ENCODE measurements at regions not wholly inside any gene's neighbourhood (a gene's known extent, or its start where the extent isn't known, plus 50 kb on each side); places are given as distances from the start of the nearest gene placed in this dataset.

DNA sequence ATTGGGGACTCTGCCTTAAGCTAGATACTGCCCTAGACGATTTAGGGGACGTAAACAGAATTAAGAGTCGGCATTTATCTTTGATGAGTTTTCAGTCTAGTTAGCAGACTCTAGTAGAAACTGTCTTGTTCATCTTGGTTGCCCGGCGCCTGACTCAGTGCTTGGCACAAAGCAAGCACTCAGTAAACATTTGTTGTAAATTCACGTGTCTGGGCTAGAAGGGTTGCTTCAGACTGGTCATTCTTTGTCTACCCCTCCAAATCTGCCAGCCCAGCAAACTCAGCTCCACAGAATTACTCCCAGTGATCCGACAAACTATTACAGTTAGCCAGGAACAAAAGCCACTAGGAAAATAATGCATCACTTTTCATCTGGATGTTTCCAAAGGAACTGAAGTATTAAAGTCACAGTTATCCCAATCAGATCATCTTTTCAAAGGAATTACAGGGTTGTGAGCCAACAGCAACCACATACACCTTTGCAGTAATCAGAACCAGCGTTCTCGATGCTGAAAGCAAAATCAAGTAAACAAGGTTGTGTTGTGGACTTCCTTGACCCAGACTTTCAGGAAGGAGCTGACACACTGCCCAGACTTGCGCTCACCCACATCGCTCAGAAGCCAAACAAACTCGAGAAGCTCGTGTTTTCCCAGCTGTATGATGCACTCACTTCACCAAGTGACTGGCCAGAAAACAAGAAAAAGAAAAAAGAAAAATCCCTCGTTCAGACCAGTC lies 66.5 kb upstream of the GADD45A start:
- no peak for DNase-seq

- DNase-seq: no peak
These were observed 65.9 kb upstream of the GADD45A start for GRCh38 chr1:67619080-67619479.

GRCh38 chr1:67623906-67624305 lies 61.1 kb upstream of the GADD45A start:
- no peak for DNase-seq

- DNase-seq: no peak
These were observed 60.3 kb upstream of the GADD45A start for GRCh38 chr1:67624680-67625079.

GRCh38 chr1:67626090-67626860 lies 58.7 kb upstream of the GADD45A start:
- no peak for DNase-seq

DNA sequence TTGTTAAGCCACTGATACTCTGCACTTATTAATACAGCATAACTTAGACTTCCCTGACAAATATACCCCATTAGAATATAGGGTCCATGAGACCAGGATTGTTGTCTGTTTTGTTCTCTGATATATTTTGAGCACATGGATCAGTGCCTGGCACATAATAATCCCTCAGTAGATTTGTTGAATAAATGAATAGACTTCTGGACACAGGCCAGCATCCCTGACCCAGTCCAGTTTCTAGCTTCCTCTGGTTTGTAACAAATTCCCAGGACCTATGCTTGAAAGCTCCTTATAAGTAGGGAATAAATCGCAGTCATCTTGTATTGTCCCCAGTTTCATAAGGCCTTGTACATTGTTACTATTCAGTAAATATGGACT lies 58.2 kb upstream of the GADD45A start:
- DNase-seq: no peak

GRCh38 chr1:67627336-67627735 lies 57.7 kb upstream of the GADD45A start:
- DNase-seq: no peak

GRCh38 chr1:67627906-67628305 lies 57.1 kb upstream of the GADD45A start:
- DNase-seq: no peak

GRCh38 chr1:67629370-67630075 lies 55.5 kb upstream of the GADD45A start:
- DNase-seq: no peak

DNA sequence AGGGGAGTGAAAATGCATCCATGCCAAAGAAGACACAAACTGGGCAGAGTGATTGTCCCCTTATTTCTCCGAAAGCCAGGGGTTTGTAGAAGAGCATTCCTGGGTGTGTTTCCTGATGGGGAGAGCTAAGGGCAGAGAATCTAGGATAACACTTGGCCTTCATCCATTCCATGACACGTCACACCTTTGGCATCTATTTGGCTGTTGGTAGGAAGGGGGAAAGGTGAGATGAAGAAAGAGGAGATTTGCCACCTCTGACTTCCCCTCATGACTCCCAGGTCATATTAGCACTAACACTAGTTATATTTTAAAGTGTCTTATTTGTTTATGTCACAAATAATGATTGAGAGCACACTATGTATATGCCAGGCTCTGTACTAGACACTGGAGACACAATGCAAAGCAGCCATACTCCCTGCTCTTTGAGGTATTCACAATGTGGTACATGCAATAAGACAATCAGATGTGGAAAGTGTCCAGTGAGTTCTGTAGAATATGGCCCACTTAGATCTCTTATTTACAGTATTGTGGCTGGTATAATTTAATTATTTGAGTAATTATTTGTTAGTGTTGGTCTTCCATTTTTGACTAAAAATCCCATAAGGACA lies 54.5 kb upstream of the GADD45A start:
- DNase-seq: no peak

GRCh38 chr1:67632356-67632755 lies 52.6 kb upstream of the GADD45A start:
- no peak for DNase-seq

DNA sequence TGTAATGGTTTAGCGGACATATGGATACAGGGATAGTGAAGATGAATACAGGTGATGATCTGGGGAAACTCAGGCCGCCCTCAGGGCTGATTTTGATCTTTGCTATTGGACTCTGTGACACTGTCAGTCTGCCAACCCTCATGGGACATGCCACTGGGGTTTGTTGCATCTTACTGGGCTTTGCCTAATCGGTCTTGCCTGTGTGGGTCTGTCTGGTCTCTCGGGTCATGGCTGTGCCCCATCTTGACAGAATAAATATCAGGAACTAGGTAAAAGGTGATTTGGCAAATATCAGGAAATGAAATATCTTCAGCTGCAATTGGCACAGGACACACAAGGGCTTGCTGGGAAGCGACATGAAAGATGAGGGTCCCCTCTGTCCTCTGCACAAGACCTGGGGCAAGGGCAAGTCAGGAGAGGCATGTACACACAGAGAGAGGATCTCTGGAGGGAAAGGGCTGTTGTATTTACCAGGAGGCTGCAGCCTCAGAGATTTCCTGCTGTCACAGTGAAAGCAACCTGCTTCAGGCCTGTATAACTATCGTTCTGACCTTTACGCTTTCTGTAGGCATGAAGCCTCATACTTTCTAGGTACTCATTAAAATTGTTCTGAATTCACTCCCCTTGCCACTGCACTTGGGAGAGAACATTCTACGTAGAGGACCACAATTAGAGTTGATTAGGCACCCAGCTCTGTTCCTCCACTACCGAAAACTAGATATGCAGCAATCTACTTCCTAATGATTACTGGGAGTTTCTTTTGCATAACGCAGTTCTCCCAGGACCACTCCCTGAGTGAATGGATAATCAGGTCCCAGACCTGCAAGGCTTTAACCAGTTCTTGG lies 52.0 kb upstream of the GADD45A start:
- no peak for DNase-seq

DNA sequence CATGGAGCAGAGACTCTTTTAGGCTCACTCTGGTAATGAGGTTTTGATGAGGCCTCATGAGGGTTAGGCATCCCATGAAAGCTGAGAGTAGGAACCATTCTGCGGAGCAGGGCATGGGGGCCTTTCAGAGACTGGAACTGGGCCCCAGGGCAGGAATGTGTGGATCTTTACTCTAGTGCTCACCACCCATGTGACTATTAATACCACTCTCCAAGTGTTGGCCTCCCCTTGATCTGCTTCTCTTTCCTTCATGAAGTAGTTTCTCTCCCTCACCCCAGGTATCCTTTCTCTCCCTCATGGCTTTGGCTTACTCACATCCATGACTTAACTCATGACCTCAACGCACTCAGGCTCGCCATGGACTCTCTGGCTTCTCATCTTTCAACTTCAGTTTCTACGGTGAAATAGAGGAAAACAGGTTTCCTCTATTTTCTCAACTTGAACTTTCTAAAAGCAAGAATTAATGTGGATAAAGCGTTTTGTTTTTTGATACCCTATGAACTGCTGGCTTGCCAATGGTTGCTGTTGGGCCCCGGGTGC lies 50.5 kb upstream of the GADD45A start:
- no peak for DNase-seq

DNA sequence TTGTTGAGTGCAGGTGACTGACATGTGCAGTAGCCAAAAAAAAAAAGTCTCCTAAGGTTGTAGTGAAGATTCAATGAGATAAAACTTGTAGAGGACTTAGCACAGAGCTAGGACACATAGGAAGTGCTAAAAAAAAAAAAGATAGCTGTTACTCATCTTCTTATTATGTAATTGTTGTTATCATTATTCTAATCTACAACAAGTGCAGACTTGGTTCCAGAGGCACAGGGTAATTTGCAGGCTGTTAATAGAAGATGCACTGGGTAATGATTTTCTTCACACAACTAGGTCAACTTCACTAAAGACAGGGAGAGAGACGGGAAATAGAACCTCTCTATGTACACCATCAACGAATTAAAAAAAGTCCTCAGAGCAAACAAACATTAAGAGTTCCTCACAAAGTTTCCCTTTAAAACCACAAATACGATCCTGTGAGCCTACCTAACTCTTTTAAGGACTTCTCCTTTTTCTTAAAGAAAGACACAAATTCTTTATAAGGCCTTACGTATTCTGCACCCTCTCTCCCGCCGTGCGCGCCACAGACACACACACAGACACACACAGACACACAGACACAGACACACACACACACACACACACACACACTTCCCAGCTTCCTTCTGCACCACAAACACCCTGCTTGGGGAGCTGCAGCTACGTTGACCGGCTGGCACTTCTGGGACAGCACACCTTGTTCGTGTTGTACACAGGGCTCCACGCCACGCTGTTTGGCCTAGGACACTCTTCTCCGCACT lies 49.8 kb upstream of the GADD45A start:
- no peak for DNase-seq

Data from stimulated activated CD4-positive, alpha-beta T cell treated with anti-CD3 and anti-CD28 coated beads, Interleukin-2, amount 100 ng/mL, for 24 hours (primary cell).